SK-N-SH (cell line): ENCODE measurements at regions not wholly inside any gene's neighbourhood (a gene's known extent, or its start where the extent isn't known, plus 50 kb on each side); places are given as distances from the start of the nearest gene placed in this dataset.

ENCODE experiments used
- MXI1 ChIP-seq: IDR thresholded peaks from 2 replicates; pipeline ENCODE4 v1.6.1; 2012; ENCODE audit warnings: mild to moderate bottlenecking, low read depth, low read length, improper control_type of control experiment
- RFX5 ChIP-seq: IDR thresholded peaks from 2 replicates; pipeline ENCODE4 v1.6.1; 2012; ENCODE audit warnings: mild to moderate bottlenecking, improper control_type of control experiment, low read length
- TCF12 ChIP-seq: IDR thresholded peaks from 2 replicates; pipeline ENCODE4 v1.4.0; 2012

DNA sequence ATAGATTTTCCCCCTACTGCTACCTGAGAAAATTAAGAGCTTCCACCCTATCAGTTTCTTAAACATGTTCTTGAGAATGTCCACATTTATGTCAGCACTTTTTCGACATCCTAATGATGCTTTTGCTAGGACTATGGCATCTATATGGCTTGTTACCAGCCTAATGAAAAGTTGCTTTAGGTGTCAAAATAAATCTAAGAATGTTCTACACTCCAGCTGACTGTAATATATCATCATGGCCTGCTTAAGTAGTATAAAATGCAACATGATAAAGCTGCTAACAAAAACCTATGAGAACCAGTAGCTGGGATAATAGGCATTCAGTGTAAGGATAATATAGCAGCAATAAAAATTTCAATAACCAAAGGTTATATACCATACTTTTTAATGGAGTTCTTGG is 1983.5 kb upstream of the CELF4 start:
- TF ChIP-seq RFX5 (no peak), TCF12 (no peak), MXI1 (no peak)
